GM19452 (cell line): ENCODE measurements at regions not wholly inside any gene's neighbourhood (a gene's known extent, or its start where the extent isn't known, plus 50 kb on each side); places are given as distances from the start of the nearest gene placed in this dataset.
"Not testable (repeated sequence)": the region's sequence is repeated elsewhere in the genome, so short reads cannot be mapped to it uniquely, and the experiment has no call there.

Source experiments
- ATAC-seq: cut with Tn5 transposase; IDR thresholded peaks from one replicate; pipeline ENCODE4 v1.9.1; 2021; ENCODE audit not compliant: unreplicated experiment

GRCh38 chr10:64765498-64765897 lies 1244.3 kb downstream of the REEP3 start:
- no peak for ATAC-seq

DNA sequence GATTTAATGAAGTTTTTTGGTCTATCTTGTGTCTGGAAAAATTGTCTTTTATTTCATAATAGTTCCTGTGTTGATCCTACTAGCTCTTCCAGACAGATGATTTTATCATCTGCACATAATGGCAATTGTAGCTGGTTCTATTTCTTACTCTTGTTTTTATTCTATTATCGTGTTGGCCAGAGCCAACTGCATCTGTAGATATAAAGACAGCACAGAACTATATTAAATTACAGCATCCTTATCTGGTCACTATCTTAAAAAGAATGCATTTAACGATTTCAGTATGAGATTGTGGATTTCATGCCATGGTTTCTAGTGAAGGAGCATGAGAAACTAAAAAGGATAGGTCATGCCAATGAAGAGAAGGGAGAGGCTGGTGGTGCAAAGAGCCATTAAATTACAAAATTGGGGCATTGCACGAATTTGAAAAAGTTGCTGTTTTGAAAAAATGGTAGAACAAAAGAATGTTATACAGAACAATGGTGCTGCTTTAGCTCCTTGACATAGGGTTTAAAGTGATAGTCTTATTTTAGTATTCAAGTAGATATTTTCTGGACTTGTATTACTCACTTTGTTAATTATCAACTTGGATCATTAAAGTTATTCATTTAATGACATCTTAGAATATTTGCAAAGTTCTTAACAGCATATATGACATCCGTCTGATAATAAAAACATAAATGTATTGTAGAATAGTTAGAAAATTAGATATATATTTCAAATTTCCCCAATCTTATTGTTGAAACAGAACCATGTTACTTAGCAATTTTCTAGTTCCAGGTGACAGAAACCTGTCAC lies 1250.3 kb downstream of the REEP3 start:
- no peak for ATAC-seq

DNA sequence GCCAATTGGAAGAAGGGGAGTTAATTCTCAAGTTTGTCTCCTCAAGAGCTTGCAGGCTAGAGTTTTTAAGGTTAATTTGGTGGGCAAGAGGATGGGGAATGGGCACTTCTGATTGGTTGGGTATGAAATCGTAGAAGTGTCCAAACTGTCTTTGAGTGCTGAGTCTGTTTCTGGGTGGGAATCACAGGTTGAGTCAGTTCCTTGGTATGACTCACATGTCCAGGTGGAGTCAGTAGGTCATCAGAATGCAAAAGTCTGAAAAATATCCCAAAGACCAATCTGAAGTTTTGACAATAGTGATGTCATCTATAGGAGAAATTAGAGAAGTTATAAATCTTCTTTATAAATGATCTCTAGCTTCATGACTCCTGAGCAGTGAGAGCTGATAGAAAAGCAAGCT lies 1252.2 kb downstream of the REEP3 start:
- ATAC-seq: no peak

DNA sequence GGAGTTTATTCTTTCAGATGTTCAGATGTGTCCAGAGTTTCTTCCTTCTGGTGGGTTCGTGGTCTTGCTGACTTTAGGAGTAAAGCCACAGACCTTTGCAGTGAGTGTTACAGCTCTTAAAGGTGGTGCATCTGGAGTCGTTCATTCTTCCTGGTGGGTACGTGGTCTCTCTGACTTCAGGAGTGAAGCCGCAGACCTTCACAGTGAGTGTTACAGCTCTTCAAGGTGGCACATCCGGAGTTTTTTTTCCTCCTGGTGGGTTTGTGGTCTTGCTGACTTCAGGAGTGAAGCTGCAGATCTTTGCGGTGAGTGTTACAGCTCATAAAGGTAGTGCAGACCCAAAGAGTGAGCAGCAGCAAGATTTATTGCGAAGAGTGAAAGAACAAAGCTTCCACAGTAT lies 1263.2 kb downstream of the REEP3 start:
- ATAC-seq: not testable (repeated sequence)

DNA sequence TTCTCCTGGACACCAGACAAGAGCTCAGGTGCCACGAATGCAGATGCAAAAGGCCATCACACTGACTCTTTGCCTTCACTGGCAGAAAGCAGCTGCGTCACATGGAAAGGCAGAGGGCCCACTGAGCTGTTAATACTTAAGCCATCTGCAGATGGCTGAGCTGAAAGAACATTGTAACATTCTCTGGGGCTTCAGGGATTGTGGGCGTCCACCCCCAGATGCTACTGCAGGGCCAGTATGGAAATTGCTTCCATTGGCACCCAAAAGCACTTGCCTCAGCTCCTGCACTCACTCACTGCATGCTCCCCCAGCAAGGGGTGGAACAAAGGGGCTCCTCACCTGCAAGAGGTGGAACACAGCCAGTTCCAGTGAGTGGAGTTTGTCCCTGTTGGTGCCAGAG lies 1264.6 kb downstream of the REEP3 start:
- no peak for ATAC-seq

DNA sequence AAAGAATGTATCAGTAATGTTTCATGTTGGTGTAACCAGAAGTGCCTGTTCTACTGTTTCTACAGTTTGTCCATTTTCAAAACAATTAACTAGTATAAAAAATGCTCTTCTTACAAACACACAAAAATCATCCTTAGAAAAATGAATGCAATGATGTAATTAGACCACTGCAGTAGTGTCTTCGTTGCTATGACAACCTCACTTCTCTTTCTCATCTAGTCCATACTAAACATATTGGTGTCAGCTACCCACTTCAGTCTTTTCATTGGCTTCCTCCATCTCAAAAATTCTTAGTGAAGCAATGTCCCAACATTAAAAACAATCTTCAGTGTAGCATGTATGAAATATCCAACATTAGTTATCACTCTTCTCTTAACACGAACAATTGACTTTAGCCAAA lies 1265.8 kb downstream of the REEP3 start:
- no peak for ATAC-seq

DNA sequence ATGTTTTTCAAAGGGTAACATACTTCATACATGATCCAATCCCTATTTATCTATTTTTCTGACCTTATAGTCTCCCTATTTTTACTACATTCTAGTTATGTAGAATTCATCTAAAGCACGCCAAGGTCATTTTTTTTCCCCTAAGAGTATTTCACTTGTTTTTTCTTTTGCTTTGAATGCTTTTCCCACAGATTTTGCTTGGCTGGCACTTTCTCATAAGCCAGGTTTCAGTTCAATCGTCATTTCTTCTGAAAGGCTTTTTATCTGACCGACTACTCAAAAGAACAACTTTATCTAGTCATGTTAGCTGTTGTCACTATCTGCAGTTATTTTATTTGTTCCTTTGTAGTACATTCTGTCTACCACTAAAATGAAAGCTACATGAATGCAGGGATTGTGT lies 1274.6 kb downstream of the REEP3 start:
- ATAC-seq: no peak

DNA sequence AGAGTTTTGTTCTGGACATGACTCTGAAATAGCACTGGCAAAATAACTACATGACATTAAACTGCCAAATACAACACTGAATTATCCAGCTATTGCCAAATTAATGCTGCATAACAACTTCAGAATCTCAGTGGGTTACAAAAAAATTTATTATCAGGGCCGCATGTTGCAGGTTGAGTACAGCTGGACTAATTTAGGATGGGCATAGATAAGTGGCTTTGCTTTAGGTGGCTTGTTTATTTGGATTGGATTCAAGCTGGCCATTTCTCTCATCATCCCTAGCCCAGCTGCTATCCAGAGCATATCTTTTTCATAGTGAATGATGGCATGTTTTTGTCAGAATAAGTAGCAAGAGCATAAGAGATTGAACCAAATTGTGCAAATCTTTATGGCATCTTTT lies 1277.1 kb downstream of the REEP3 start:
- ATAC-seq: no peak

- not testable (repeated sequence) for ATAC-seq
Measured at GRCh38 chr10:64808233-64808632, 1287.0 kb downstream of the REEP3 start.

- ATAC-seq: not testable (repeated sequence)
Measured at GRCh38 chr10:64810046-64810445, 1288.8 kb downstream of the REEP3 start.

- no peak for ATAC-seq
Measured at GRCh38 chr10:64813391-64813790, 1292.2 kb downstream of the REEP3 start.

DNA sequence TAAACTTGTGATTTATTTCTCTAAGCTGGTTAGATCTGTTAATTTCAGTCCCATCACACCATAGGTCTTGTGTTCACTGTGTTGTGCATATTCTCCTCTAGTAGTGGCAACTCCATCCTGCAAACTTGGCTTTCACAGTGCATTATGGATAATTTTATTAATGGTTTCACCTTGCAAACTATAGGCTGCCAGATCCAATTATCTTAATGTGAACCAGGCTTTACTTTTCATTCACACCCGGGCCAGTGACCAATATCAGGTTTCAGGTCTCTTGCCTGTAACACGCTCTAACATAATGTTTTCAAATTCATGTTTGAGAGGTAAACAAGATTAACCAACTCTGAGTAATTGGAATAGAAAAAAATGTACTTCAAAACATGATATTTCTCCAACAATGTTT lies 1293.0 kb downstream of the REEP3 start:
- ATAC-seq: no peak

GRCh38 chr10:64829888-64830412 lies 1308.7 kb downstream of the REEP3 start:
- ATAC-seq: no peak

DNA sequence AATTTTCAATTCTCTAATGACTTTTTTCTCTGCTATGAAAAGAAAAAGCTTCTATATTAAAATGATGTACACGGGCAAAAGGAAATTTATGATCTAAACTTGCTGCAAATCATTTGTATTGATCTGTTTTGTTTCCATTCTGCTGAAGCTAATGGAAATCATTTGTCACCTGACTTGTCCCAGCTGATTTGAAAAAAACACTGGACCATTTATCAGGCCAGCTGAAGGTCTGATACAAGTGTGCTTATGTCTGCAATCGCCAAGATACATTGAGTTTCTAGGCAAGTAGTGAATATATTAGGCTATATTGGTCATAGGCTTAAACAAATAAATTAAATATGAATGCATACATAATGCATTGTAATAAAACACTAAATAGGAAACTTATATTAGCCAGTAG lies 1309.7 kb downstream of the REEP3 start:
- no peak for ATAC-seq

DNA sequence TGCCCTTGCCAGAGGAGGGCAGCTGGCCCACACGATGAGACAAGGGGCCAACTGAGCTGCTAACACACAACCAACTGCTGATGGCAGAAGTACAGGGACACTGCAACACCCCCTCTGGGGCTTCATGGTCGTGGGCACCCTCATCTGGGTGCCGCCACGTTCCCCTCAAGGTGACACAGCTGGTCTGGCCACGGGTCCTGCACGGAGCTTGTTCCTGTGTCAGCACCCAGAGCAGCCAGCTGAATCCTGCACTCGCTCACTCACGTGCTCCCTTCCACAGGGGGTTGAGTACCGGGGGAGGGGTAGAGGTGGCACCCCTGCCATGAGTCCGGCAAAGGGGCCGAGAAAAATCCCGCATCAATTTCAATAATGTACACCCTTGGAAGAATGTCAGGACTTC lies 1319.1 kb downstream of the REEP3 start:
- no peak for ATAC-seq

- ATAC-seq: no peak
Measured at GRCh38 chr10:64846700-64847099, 1325.5 kb downstream of the REEP3 start.

- no peak for ATAC-seq
Measured at GRCh38 chr10:64855941-64856340, 1334.7 kb downstream of the REEP3 start.

GRCh38 chr10:64859911-64860310 lies 1338.7 kb downstream of the REEP3 start:
- no peak for ATAC-seq

GRCh38 chr10:64863836-64864235 lies 1342.6 kb downstream of the REEP3 start:
- ATAC-seq: no peak

DNA sequence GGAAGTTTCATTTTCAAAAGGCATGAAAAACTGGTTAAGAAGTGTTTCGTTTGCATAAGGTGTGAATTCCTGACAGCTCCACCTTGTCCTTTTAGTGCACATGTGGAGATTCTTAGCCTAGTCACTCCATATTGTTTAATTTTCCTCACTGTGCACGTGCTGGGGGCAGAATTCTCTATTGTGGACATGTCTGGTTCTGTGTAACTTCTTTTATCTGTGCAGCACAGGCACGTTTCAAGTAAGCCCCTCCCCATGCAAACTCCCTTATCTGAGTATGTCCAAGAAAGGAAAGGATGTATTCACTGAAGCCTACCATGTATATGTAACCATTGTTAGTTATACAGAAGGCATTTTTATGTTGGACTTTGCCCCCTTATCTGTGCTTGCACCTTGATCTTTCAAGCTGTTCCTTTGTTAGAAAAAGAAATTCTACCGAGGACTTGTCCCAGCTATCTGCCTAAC lies 1346.3 kb downstream of the REEP3 start:
- ATAC-seq: no peak

- no peak for ATAC-seq
Measured at GRCh38 chr10:64873088-64873487, 1351.9 kb downstream of the REEP3 start.

GRCh38 chr10:64873959-64874358 lies 1352.8 kb downstream of the REEP3 start:
- ATAC-seq: no peak

- no peak for ATAC-seq
Measured at GRCh38 chr10:64880546-64880945, 1359.3 kb downstream of the REEP3 start.
